H1 (cell line): ENCODE measurements at regions not wholly inside any gene's neighbourhood (a gene's known extent, or its start where the extent isn't known, plus 50 kb on each side); places are given as distances from the start of the nearest gene placed in this dataset.

Experiments
- CTCF ChIA-PET: fragments of 300-600 bp; sonication (Branson Sonifier 250); formaldehyde crosslinking; loops from one replicate; lab custom pipeline; 2021; ENCODE audit not compliant: partially characterized antibody; lab: Charles Lee
- POLR2A ChIA-PET: fragments of 300-600 bp; sonication (Branson Sonifier 250); formaldehyde crosslinking; loops from one replicate; lab custom pipeline; 2021; ENCODE audit warnings: inconsistent platforms; ENCODE audit not compliant: partially characterized antibody; lab: Charles Lee
- DNase-seq, 2 experiments: peaks; one replicate each; pipeline versions ENCODE4 v3.0.0 to v3.0.0-alpha.2; 2010 to 2022; ENCODE audit warnings: low spot score in 2 of 2, low read depth in 1 of 2, mixed read lengths in 1 of 2
- FAIRE-seq: peaks from 2 replicates; lab custom pipeline; 2011; peaks lifted over from hg19 to GRCh38; lab: Jason Lieb, UNC
- H2AFZ ChIP-seq: 2 replicates; pipeline ENCODE4 v1.8.1; 2012; ENCODE audit warnings: low read length, inconsistent platforms
- H2AK5ac ChIP-seq: 2 replicates; pipeline ENCODE4 v1.6.1; 2013; ENCODE audit warnings: low read depth, low read length
- H2BK120ac ChIP-seq: replicated peaks from 2 replicates; pipeline ENCODE3; 2013; ENCODE audit warnings: low read depth, low read length, inconsistent platforms
- H2BK12ac ChIP-seq: 2 replicates; pipeline ENCODE4 v1.6.1; 2013; ENCODE audit warnings: low read depth, low read length
- H2BK15ac ChIP-seq: 2 replicates; pipeline ENCODE4 v1.6.1; 2013; ENCODE audit warnings: low read length
- H2BK20ac ChIP-seq: 2 replicates; pipeline ENCODE4 v1.6.1; 2013; ENCODE audit warnings: low read length
- H2BK5ac ChIP-seq: 2 replicates; pipeline ENCODE4 v1.6.1; 2013; ENCODE audit warnings: low read depth, low read length
- H3K14ac ChIP-seq: 2 replicates; pipeline ENCODE4 v1.6.1; 2013; ENCODE audit warnings: inconsistent platforms; ENCODE audit not compliant: insufficient read length
- H3K18ac ChIP-seq: 2 replicates; pipeline ENCODE4 v1.6.1; 2013; ENCODE audit warnings: low read length; ENCODE audit errors: extremely low read depth
- H3K23ac ChIP-seq: 2 replicates; pipeline ENCODE4 v1.6.1; 2013; ENCODE audit warnings: inconsistent platforms; ENCODE audit not compliant: insufficient read length
- H3K23me2 ChIP-seq: 2 replicates; pipeline ENCODE4 v1.6.1; 2013; ENCODE audit warnings: low read depth, low read length
- H3K27ac ChIP-seq: 2 replicates; pipeline ENCODE4 v1.6.1; 2011; ENCODE audit warnings: low read depth, low read length, inconsistent platforms
- H3K27me3 ChIP-seq, 4 experiments: replicated peaks in 1 of 4; 1 replicate in 1 of 4; 2 replicates in 3 of 4; pipeline versions ENCODE4 v1.6.1 to v1.8.1; 2011 to 2013; ENCODE audit warnings: low read length in 3 of 4, mild to moderate bottlenecking in 3 of 4, inconsistent platforms in 2 of 4, mixed read lengths in 2 of 4, moderate library complexity in 1 of 4; ENCODE audit not compliant: control insufficient read depth in 3 of 4, insufficient read depth in 3 of 4; ENCODE audit errors: extremely low read depth in 1 of 4
- H3K36me3 ChIP-seq, 4 experiments: 2 replicates each; pipeline versions ENCODE4 v1.6.1 to v1.8.1; 2011 to 2013; ENCODE audit warnings: mild to moderate bottlenecking in 4 of 4, low read length in 3 of 4, moderate library complexity in 2 of 4, control low read depth in 1 of 4, inconsistent platforms in 1 of 4; ENCODE audit not compliant: insufficient read depth in 4 of 4, control insufficient read depth in 2 of 4
- H3K4ac ChIP-seq: replicated peaks from 2 replicates; pipeline ENCODE3; 2013; ENCODE audit warnings: low read length, low read depth, mixed read lengths, inconsistent platforms; ENCODE audit not compliant: insufficient read length
- H3K4me1 ChIP-seq, 4 experiments: replicated peaks in 1 of 4; 1 replicate in 1 of 4; 2 replicates in 3 of 4; pipeline versions ENCODE4 v1.6.1 to v1.8.1; 2011 to 2013; ENCODE audit warnings: low read length in 3 of 4, inconsistent platforms in 2 of 4, mixed read lengths in 1 of 4; ENCODE audit not compliant: insufficient read depth in 4 of 4, control insufficient read depth in 3 of 4
- H3K4me2 ChIP-seq, 2 experiments: 2 replicates each; pipeline versions ENCODE4 v1.6.1 to v1.8.1; 2011 to 2013; ENCODE audit warnings: low read depth in 2 of 2, low read length in 2 of 2, control low read depth in 1 of 2, inconsistent platforms in 1 of 2, mild to moderate bottlenecking in 1 of 2; ENCODE audit not compliant: insufficient read depth in 1 of 2
- H3K4me3 ChIP-seq, 4 experiments: fragments of 200-600, 300-600 bp in 1 of 4; sonication (generic), shearing (Covaris generic), sonication (Bioruptor Twin) in 1 of 4; 2 replicates each; pipeline versions ENCODE4 v1.5.1 to v1.8.1; 2011 to 2016; ENCODE audit warnings: low read length in 4 of 4, low read depth in 3 of 4, control low read depth in 2 of 4, inconsistent platforms in 2 of 4, mild to moderate bottlenecking in 2 of 4, mixed read lengths in 1 of 4, moderate library complexity in 1 of 4; ENCODE audit not compliant: insufficient read depth in 2 of 4; ENCODE audit errors: extremely low read depth in 1 of 4
- H3K56ac ChIP-seq: replicated peaks from 2 replicates; pipeline ENCODE3; 2013; ENCODE audit warnings: low read depth, mild to moderate bottlenecking, mixed read lengths, low read length, inconsistent platforms; ENCODE audit not compliant: insufficient read length
- H3K79me1 ChIP-seq: 2 replicates; pipeline ENCODE4 v1.6.1; 2013; ENCODE audit warnings: low read depth, low read length, control low read depth
- H3K79me2 ChIP-seq, 2 experiments: 2 replicates each; pipeline versions ENCODE4 v1.6.1 to v1.8.1; 2012 to 2013; ENCODE audit warnings: low read length in 2 of 2, mild to moderate bottlenecking in 2 of 2, inconsistent platforms in 1 of 2; ENCODE audit not compliant: insufficient read depth in 2 of 2, control insufficient read depth in 1 of 2
- H3K9ac ChIP-seq, 4 experiments: replicated peaks in 1 of 4; 1 replicate in 1 of 4; 2 replicates in 3 of 4; pipeline versions ENCODE4 v1.6.1 to v1.8.1; 2011 to 2013; ENCODE audit warnings: low read depth in 3 of 4, low read length in 3 of 4, control low read depth in 2 of 4, mild to moderate bottlenecking in 2 of 4, moderate library complexity in 2 of 4, inconsistent platforms in 1 of 4; ENCODE audit errors: extremely low read depth in 1 of 4
- H3K9me3 ChIP-seq, 2 experiments: 2 replicates each; pipeline versions ENCODE4 v1.6.1 to v1.8.1; 2012 to 2013; ENCODE audit warnings: mild to moderate bottlenecking in 2 of 2, moderate library complexity in 2 of 2, control low read depth in 1 of 2, inconsistent platforms in 1 of 2, low read depth in 1 of 2, low read length in 1 of 2, mixed read lengths in 1 of 2; ENCODE audit not compliant: insufficient read depth in 2 of 2
- H4K20me1 ChIP-seq, 2 experiments: replicated peaks in 1 of 2; 2 replicates each; pipeline versions ENCODE3 to v1.8.1; 2011 to 2013; ENCODE audit warnings: inconsistent platforms in 2 of 2, low read length in 2 of 2, mild to moderate bottlenecking in 1 of 2; ENCODE audit not compliant: insufficient read depth in 2 of 2, control insufficient read depth in 1 of 2
- H4K5ac ChIP-seq: 2 replicates; pipeline ENCODE4 v1.6.1; 2013; ENCODE audit warnings: low read length, low read depth, mixed read lengths, inconsistent platforms; ENCODE audit not compliant: insufficient read length
- H4K8ac ChIP-seq: 2 replicates; pipeline ENCODE4 v1.8.0; 2013; ENCODE audit warnings: mild to moderate bottlenecking, moderate library complexity, low read length, inconsistent platforms; ENCODE audit not compliant: insufficient read depth; ENCODE audit errors: extremely low read depth
- H4K91ac ChIP-seq: replicated peaks from 2 replicates; pipeline ENCODE3; 2013; ENCODE audit warnings: low read length, mixed read lengths, inconsistent platforms; ENCODE audit not compliant: insufficient read length
- CBX8 ChIP-seq: fragments of 300-800, 300-1000 bp; sonication (generic); IDR thresholded peaks from 2 replicates; pipeline ENCODE4 v1.7.1; 2016; ENCODE audit warnings: low read depth, low read length, borderline replicate concordance
- CHD1 ChIP-seq: IDR thresholded peaks from 2 replicates; pipeline ENCODE4 v1.6.1; 2012; ENCODE audit warnings: low read depth, low read length, improper control_type of control experiment
- EZH2 ChIP-seq: fragments of 200-600 bp; sonication (generic); IDR thresholded peaks from 2 replicates; pipeline ENCODE4 v1.7.1; 2012; ENCODE audit warnings: low read depth, mild to moderate bottlenecking, moderate library complexity, low read length, inconsistent platforms; ENCODE audit not compliant: severe bottlenecking
- KDM1A ChIP-seq: fragments of 200-600, 300-600 bp; sonication (generic); IDR thresholded peaks from 2 replicates; pipeline ENCODE4 v1.7.1; 2016; ENCODE audit warnings: mild to moderate bottlenecking, low read length, borderline replicate concordance
- NRF1 ChIP-seq: IDR thresholded peaks from 2 replicates; pipeline ENCODE4 v1.6.1; 2011; ENCODE audit warnings: mild to moderate bottlenecking, low read depth, low read length, improper control_type of control experiment
- POLR2A ChIP-seq, 2 experiments: IDR thresholded peaks; 1 replicate in 1 of 2; 2 replicates in 1 of 2; pipeline ENCODE4 v1.6.1; 2011; ENCODE audit warnings: low read depth in 2 of 2, low read length in 2 of 2, mild to moderate bottlenecking in 2 of 2; ENCODE audit errors: control extremely low read depth in 1 of 2
- RFX5 ChIP-seq: IDR thresholded peaks from 2 replicates; pipeline ENCODE4 v1.6.1; 2011; ENCODE audit warnings: low read depth, low read length, improper control_type of control experiment, borderline replicate concordance
- SAP30 ChIP-seq: fragments of 300-600 bp; sonication (generic); IDR thresholded peaks from 2 replicates; pipeline ENCODE4 v1.7.1; 2012; ENCODE audit warnings: low read length, moderate library complexity, mild to moderate bottlenecking, inconsistent platforms; ENCODE audit not compliant: insufficient read depth, insufficient replicate concordance
- SIX5 ChIP-seq: IDR thresholded peaks from 2 replicates; pipeline ENCODE4 v1.6.1; 2011; ENCODE audit warnings: mild to moderate bottlenecking, low read depth, low read length
- SP2 ChIP-seq: IDR thresholded peaks from 2 replicates; pipeline ENCODE4 v1.6.1; 2012; ENCODE audit warnings: mild to moderate bottlenecking, low read length, inconsistent platforms
- ZNF274 ChIP-seq: IDR thresholded peaks from 2 replicates; pipeline ENCODE4 v1.7.0; 2012; ENCODE audit warnings: low read length, borderline replicate concordance; ENCODE audit errors: extremely low read depth
- WGBS, 2 experiments: shearing (Covaris generic) in 1 of 2; methylation state at CpG; one replicate each; pipeline versions ENCODE4 v1.1.6 to v1.1.7; 2013 to 2015; ENCODE audit warnings: low lambda C conversion rate in 2 of 2, mixed read lengths in 2 of 2, inconsistent platforms in 1 of 2, low coverage in 1 of 2, missing lambda C conversion rate in 1 of 2; ENCODE audit not compliant: insufficient replicate concordance in 2 of 2, insufficient coverage in 1 of 2, insufficient read length in 1 of 2; ENCODE audit errors: extremely low coverage in 1 of 2, missing lambda C conversion rate in 1 of 2; 5-methylcytosine and 5-hydroxymethylcytosine counted together
- TF ChIP-seq, protein P1 (sequence below), 3 experiments: IDR thresholded peaks; 1 replicate in 2 of 3; 2 replicates in 1 of 3; pipeline versions ENCODE4 v1.5.1 to v1.6.1; 2011; ENCODE audit warnings: low read length in 3 of 3, mild to moderate bottlenecking in 3 of 3, inconsistent platforms in 2 of 3, low read depth in 1 of 3, moderate library complexity in 1 of 3; ENCODE audit not compliant: insufficient read depth in 1 of 3; ENCODE audit errors: control extremely low read depth in 1 of 3

DNA sequence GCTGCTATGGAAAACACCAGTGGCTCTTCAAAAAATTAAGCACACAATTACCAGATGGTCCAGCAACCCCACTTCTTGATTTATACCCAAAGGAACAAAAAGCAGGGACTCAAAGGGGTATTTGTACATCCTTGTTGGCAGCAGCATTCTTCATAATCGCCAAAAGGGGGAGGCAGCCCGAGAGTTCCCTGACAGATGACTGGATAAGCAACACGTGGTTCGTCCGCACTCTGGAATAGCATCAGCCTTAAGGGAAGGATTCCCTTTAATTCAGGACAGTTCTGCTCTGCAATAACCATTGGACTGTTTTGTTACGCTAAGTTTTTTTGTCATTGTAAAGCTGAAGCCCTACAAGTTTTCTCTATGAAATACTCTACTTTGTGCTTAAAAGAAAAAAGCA, 76.7 kb upstream of the TWIST2 start:
- ChIA-PET POLR2A (no interaction called here), CTCF (interaction anchor here (1.3 kb wide), 1 partner anchor 9 kb away, joined by 4 read pairs; no protein-coding TSS in a partner anchor)
- TF ChIP-seq EZH2 (no peak), CBX8 (no peak), CHD1 (no peak), SIX5 (no peak), SP2 (no peak), RFX5 (no peak), SAP30 (no peak), ZNF274 (no peak), NRF1 (no peak), KDM1A (no peak), POLR2A (IDR thresholded peaks at IDR 0.05; ENCODE audit: control extremely low read depth in 1 of 2, low read depth in 2 of 2, low read length in 2 of 2) (no peak)
- TF ChIP-seq, protein P1, sequence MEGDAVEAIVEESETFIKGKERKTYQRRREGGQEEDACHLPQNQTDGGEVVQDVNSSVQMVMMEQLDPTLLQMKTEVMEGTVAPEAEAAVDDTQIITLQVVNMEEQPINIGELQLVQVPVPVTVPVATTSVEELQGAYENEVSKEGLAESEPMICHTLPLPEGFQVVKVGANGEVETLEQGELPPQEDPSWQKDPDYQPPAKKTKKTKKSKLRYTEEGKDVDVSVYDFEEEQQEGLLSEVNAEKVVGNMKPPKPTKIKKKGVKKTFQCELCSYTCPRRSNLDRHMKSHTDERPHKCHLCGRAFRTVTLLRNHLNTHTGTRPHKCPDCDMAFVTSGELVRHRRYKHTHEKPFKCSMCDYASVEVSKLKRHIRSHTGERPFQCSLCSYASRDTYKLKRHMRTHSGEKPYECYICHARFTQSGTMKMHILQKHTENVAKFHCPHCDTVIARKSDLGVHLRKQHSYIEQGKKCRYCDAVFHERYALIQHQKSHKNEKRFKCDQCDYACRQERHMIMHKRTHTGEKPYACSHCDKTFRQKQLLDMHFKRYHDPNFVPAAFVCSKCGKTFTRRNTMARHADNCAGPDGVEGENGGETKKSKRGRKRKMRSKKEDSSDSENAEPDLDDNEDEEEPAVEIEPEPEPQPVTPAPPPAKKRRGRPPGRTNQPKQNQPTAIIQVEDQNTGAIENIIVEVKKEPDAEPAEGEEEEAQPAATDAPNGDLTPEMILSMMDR (IDR thresholded peaks at IDR 0.05; ENCODE audit: control extremely low read depth in 1 of 3, insufficient read depth in 1 of 3, low read depth in 1 of 3, low read length in 3 of 3), result peak; percentile 24 to 66 (median 32); a peak in 3 of 4 replicates

More for the DNA sequence above, 76.7 kb upstream of the TWIST2 start:
- H2BK20ac ChIP-seq, result no peak overlapping the region
- H2AFZ ChIP-seq, result no peak overlapping the region
- no peak overlapping the region for H3K18ac ChIP-seq
- no peak overlapping the region for H2AK5ac ChIP-seq
- H3K27ac ChIP-seq, result no peak overlapping the region
- H4K5ac ChIP-seq, result no peak overlapping the region
- no peaks in the 10 kb centered on the region for H3K36me3 ChIP-seq
- H2BK120ac ChIP-seq, result no peak overlapping the region
- no peak overlapping the region for H3K9ac ChIP-seq
- no peak overlapping the region for H2BK5ac ChIP-seq
- H3K4ac ChIP-seq, result no peak overlapping the region
- H4K20me1 ChIP-seq, result no peaks in the 10 kb centered on the region
- no peak overlapping the region for H3K23ac ChIP-seq
- H4K8ac ChIP-seq, result no peak overlapping the region
- H2BK15ac ChIP-seq, result no peak overlapping the region
- no peak overlapping the region for H3K14ac ChIP-seq
- peaks cover 0 to 3% (median 0%) of the 10 kb centered on the region in 4 experiments; a peak in 3 of 7 replicates for H3K27me3 ChIP-seq
- DNase-seq, result no peak
- peaks cover 0 to 2% (median 1%) of the 10 kb centered on the region in 4 experiments; a peak in 1 of 7 replicates for H3K4me1 ChIP-seq
- WGBS, 2 experiments, result 47% methylated on average over 6 of the region's 6 CpGs; no CpG with 5 or more reads in 1 of the 2 experiments
- no peaks in the 10 kb centered on the region for H3K9me3 ChIP-seq
- H3K23me2 ChIP-seq, result no peaks in the 10 kb centered on the region
- no peak overlapping the region for H4K91ac ChIP-seq
- no peak overlapping the region for H3K56ac ChIP-seq
- no peak overlapping the region for H3K4me3 ChIP-seq
- peak overlapping the region in 1 of 2 experiments; percentile 35; a peak in 1 of 4 replicates for H3K4me2 ChIP-seq
- H2BK12ac ChIP-seq, result no peak overlapping the region
- H3K79me2 ChIP-seq, result no peaks in the 10 kb centered on the region
- H3K79me1 ChIP-seq, result no peaks in the 10 kb centered on the region
- peak; percentile 55 for FAIRE-seq
